ENCODE measurements at regions not wholly inside any gene's neighbourhood (a gene's known extent, or its start where the extent isn't known, plus 50 kb on each side); places are given as distances from the start of the nearest gene placed in this dataset.

- H3K9ac ChIP-seq (ENCODE audit: insufficient read depth, low read length): no peak overlapping the region
- no peaks in the 10 kb centered on the region for H3K27me3 ChIP-seq (ENCODE audit: control insufficient read depth, insufficient read depth, low read length)
- H3K27ac ChIP-seq (ENCODE audit: insufficient read depth, low read length): no peak overlapping the region
- no peaks in the 10 kb centered on the region for H3K36me3 ChIP-seq (ENCODE audit: control insufficient read depth, insufficient read depth, low read length)
- no peak overlapping the region for H2AFZ ChIP-seq (ENCODE audit: low read length)
- DNase-seq (ENCODE audit: low read depth in 2 of 2): no peak
- no peak overlapping the region for H3K4me2 ChIP-seq (ENCODE audit: extremely low read depth, insufficient read depth, low read length)
- no peak for TF ChIP-seq CTCF (conservative IDR thresholded peaks at IDR 0.05 in 1 of 2, IDR thresholded peaks at IDR 0.05 in 1 of 2; ENCODE audit: low read depth in 1 of 2, low read length in 2 of 2)
- H3K9me3 ChIP-seq (ENCODE audit: control insufficient read depth, insufficient read depth, low read depth, low read length): no peaks in the 10 kb centered on the region
- no peak overlapping the region for H3K4me3 ChIP-seq (replicated peaks in 1 of 4; ENCODE audit: control extremely low read depth in 1 of 4, insufficient read depth in 1 of 4, low read depth in 3 of 4, low read length in 4 of 4)
- no peaks in the 10 kb centered on the region for H3K4me1 ChIP-seq (ENCODE audit: control insufficient read depth, extremely low read depth, insufficient read depth, low read length)
- H4K20me1 ChIP-seq (ENCODE audit: control insufficient read depth, extremely low read depth, insufficient read depth, low read length): no peaks in the 10 kb centered on the region
- no peaks in the 10 kb centered on the region for H3K79me2 ChIP-seq (ENCODE audit: control insufficient read depth, insufficient read depth, low read length)
Observed at GRCh38 chr1:91160363-91161075, 138.7 kb upstream of the ZNF644 start.

GRCh38 chr1:91153341-91153740 is 131.5 kb upstream of the ZNF644 start:
- no peak overlapping the region for H3K27ac ChIP-seq (ENCODE audit: insufficient read depth, low read length)
- TF ChIP-seq CTCF (conservative IDR thresholded peaks at IDR 0.05 in 1 of 2, IDR thresholded peaks at IDR 0.05 in 1 of 2; ENCODE audit: low read depth in 1 of 2, low read length in 2 of 2) (no peak), EZH2 (IDR thresholded peaks at IDR 0.05; ENCODE audit: low read length, missing control alignments) (no peak)
- no peak for DNase-seq (ENCODE audit: low read depth in 2 of 2)

DNA sequence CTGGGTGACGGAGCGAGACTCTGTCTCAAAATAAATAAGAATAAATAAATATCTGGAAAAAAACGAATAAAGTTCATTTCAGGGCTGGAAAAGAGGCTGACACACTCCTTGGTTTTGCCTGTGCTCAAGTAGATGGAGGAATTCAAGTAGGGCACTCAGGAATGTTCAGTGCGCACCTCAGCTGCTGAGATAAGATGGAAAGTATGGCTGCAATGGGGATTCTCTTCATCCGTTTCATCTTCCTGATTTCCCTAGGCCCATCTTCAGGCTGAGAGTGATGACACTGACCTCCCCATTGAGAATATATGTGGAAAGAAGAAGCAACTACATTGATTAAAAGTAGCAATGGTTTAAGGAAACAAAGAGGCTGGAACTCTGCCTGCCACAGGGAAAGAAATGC is 130.5 kb upstream of the ZNF644 start:
- Histone ChIP-seq H3K36me3 (ENCODE audit: control insufficient read depth, insufficient read depth, low read length) (no peaks in the 10 kb centered on the region), H3K9me3 (ENCODE audit: control insufficient read depth, insufficient read depth, low read depth, low read length) (no peaks in the 10 kb centered on the region), H3K27ac (ENCODE audit: insufficient read depth, low read length) (no peak overlapping the region), H2AFZ (ENCODE audit: low read length) (no peak overlapping the region), H3K27me3 (ENCODE audit: control insufficient read depth, insufficient read depth, low read length) (no peaks in the 10 kb centered on the region), H3K9ac (ENCODE audit: insufficient read depth, low read length) (no peak overlapping the region), H3K4me3 (replicated peaks in 1 of 4; ENCODE audit: control extremely low read depth in 1 of 4, insufficient read depth in 1 of 4, low read depth in 3 of 4, low read length in 4 of 4) (no peak overlapping the region), H3K79me2 (ENCODE audit: control insufficient read depth, insufficient read depth, low read length) (no peaks in the 10 kb centered on the region), H3K4me2 (ENCODE audit: extremely low read depth, insufficient read depth, low read length) (no peak overlapping the region), H4K20me1 (ENCODE audit: control insufficient read depth, extremely low read depth, insufficient read depth, low read length) (no peaks in the 10 kb centered on the region), H3K4me1 (ENCODE audit: control insufficient read depth, extremely low read depth, insufficient read depth, low read length) (no peaks in the 10 kb centered on the region)
- no peak for DNase-seq (ENCODE audit: low read depth in 2 of 2)
- TF ChIP-seq EZH2 (IDR thresholded peaks at IDR 0.05; ENCODE audit: low read length, missing control alignments) (no peak), CTCF (conservative IDR thresholded peaks at IDR 0.05 in 1 of 2, IDR thresholded peaks at IDR 0.05 in 1 of 2; ENCODE audit: low read depth in 1 of 2, low read length in 2 of 2) (no peak)

More at GRCh38 chr1:91153341-91153740, 131.5 kb upstream of the ZNF644 start:
- Histone ChIP-seq H3K4me3 (replicated peaks in 1 of 4; ENCODE audit: control extremely low read depth in 1 of 4, insufficient read depth in 1 of 4, low read depth in 3 of 4, low read length in 4 of 4) (no peak overlapping the region), H3K36me3 (ENCODE audit: control insufficient read depth, insufficient read depth, low read length) (no peaks in the 10 kb centered on the region), H3K9me3 (ENCODE audit: control insufficient read depth, insufficient read depth, low read depth, low read length) (no peaks in the 10 kb centered on the region), H3K4me1 (ENCODE audit: control insufficient read depth, extremely low read depth, insufficient read depth, low read length) (no peaks in the 10 kb centered on the region), H3K9ac (ENCODE audit: insufficient read depth, low read length) (no peak overlapping the region), H4K20me1 (ENCODE audit: control insufficient read depth, extremely low read depth, insufficient read depth, low read length) (no peaks in the 10 kb centered on the region), H2AFZ (ENCODE audit: low read length) (no peak overlapping the region), H3K4me2 (ENCODE audit: extremely low read depth, insufficient read depth, low read length) (no peak overlapping the region), H3K27me3 (ENCODE audit: control insufficient read depth, insufficient read depth, low read length) (no peaks in the 10 kb centered on the region), H3K79me2 (ENCODE audit: control insufficient read depth, insufficient read depth, low read length) (no peaks in the 10 kb centered on the region)

Measured in fibroblast of lung (primary cell).